Activated CD8-positive, alpha-beta memory T cell treated with anti-CD3 and anti-CD28 coated beads for 1 hour (primary cell): ENCODE measurements at regions not wholly inside any gene's neighbourhood (a gene's known extent, or its start where the extent isn't known, plus 50 kb on each side); places are given as distances from the start of the nearest gene placed in this dataset.
"Not testable (repeated sequence)": the region's sequence is repeated elsewhere in the genome, so short reads cannot be mapped to it uniquely, and the experiment has no call there.

Experiments used
- DNase-seq, 2 donors: peaks; one replicate each; pipeline ENCODE4 v3.0.0-alpha.2; 2020; ENCODE audit warnings: low read depth in 1 of 2; ENCODE audit errors: extremely low read depth in 1 of 2

GRCh38 chr10:29698773-29699490, 64.2 kb upstream of the SVIL start:
- DNase-seq: no peak

- DNase-seq: not testable (repeated sequence)
Observed at GRCh38 chr10:29696581-29696980, 61.8 kb upstream of the SVIL start.

- no peak for DNase-seq
Observed at GRCh38 chr10:29694121-29694520, 59.4 kb upstream of the SVIL start.

DNA sequence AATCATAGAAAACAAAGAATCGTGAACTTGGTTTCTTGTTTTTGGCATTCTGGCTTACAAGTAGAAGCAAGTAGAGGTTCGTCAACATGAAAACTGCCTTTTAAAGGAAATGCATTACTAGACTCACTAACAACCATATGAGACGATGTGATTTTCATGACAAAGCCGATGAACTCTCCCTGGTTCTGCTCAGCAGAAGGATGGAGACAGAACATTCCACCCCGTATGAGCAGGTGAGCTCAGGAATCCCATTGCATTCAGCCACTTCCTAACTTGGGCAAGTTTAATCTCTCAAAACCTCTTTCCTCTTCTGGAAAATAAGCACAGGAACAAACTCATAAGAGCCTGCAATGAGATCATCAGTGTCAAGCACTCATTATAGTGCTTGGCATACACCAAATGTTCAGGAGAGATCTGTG, 57.4 kb upstream of the SVIL start:
- no peak for DNase-seq

- no peak for DNase-seq
Observed at GRCh38 chr10:29691564-29692072, 56.8 kb upstream of the SVIL start.

DNA sequence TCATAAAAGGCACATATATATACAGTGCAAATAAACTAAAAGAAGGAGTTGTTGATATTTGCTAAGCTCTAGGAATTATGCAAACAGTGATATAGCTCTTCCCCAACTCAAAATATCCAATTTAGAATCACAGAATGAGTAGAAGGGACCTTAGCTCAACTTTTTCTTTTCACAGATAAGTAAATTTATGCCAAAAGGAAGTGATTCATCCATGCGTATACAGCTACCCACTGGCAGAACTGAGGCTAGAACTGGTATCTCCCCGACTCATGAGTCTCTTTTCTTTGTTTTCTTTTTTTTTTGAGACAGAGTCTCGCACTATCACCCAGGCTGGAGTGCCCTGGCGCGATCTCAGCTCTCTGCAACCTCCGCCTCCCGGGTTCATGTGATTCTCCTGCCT, 54.2 kb upstream of the SVIL start:
- DNase-seq: no peak

DNA sequence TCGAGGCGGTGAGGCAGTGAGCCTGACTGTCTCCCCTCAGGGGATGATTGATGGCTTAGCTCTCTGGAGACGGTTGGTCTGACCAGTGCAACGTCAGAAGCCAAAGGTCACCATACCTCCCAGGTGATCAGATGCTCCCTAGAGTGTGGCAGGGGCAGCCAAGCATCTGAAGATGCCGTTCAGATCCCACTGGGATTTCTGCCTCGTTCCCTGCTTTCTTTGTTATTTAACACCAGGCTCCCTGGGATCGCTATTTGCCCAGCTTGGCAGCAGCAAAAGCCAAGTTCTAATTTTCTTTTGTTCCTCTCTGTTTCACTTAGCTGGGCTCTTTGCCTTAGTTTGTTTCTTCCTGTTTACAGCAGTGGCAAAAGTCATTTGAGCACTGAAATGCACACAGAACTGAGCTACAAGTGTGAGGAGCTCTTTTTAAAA, 53.5 kb upstream of the SVIL start:
- DNase-seq: no peak

GRCh38 chr10:29687421-29688164, 52.8 kb upstream of the SVIL start:
- no peak for DNase-seq

- DNase-seq: no peak
Observed at GRCh38 chr10:29685506-29685905, 50.7 kb upstream of the SVIL start.
